HepG2 (cell line): ENCODE measurements at regions not wholly inside any gene's neighbourhood (a gene's known extent, or its start where the extent isn't known, plus 50 kb on each side); places are given as distances from the start of the nearest gene placed in this dataset.

Experiments
- ATF1 ChIP-seq: IDR thresholded peaks from 2 replicates; pipeline ENCODE4 v1.6.1; 2016; ENCODE audit warnings: mild to moderate bottlenecking, control low read depth
- DRAP1 ChIP-seq: IDR thresholded peaks from 2 replicates; pipeline ENCODE4 v1.6.1; 2016; ENCODE audit warnings: missing genetic modification reagents, missing compliant biosample characterization
- HHEX ChIP-seq: IDR thresholded peaks from 2 replicates; pipeline ENCODE4 v1.6.1; 2016; ENCODE audit warnings: control low read depth
- HIVEP1 ChIP-seq: sonication (generic); formaldehyde crosslinking; IDR thresholded peaks from 2 replicates; pipeline ENCODE4 v1.4.0; 2020; ENCODE audit warnings: mild to moderate bottlenecking, missing genetic modification reagents
- KAT8 ChIP-seq: IDR thresholded peaks from 2 replicates; pipeline ENCODE4 v1.6.1; 2016; ENCODE audit warnings: missing genetic modification reagents, missing compliant biosample characterization
- MAFF ChIP-seq: IDR thresholded peaks from 2 replicates; pipeline ENCODE4 v1.6.1; 2011; ENCODE audit warnings: low read depth, low read length, improper control_type of control experiment
- NFIC ChIP-seq: IDR thresholded peaks from 2 replicates; pipeline ENCODE4 v1.6.1; 2012; ENCODE audit warnings: mild to moderate bottlenecking, low read length, inconsistent platforms
- RXRA ChIP-seq: sonication (generic); formaldehyde crosslinking; IDR thresholded peaks from 2 replicates; pipeline ENCODE4 v1.5.1; 2020; ENCODE audit warnings: missing genetic modification reagents
- SMAD1 ChIP-seq: sonication (generic); formaldehyde crosslinking; IDR thresholded peaks from 2 replicates; pipeline ENCODE4 v1.4.0; 2020; ENCODE audit warnings: missing genetic modification reagents, low read depth, mild to moderate bottlenecking, borderline replicate concordance
- SP2 ChIP-seq: sonication (generic); formaldehyde crosslinking; IDR thresholded peaks from 2 replicates; pipeline ENCODE4 v1.5.1; 2020; ENCODE audit warnings: mild to moderate bottlenecking, missing genetic modification reagents
- TEAD3 ChIP-seq: optimal IDR thresholded peaks from 2 replicates; pipeline ENCODE3; 2016; ENCODE audit warnings: borderline replicate concordance
- ZBTB21 ChIP-seq: sonication (generic); formaldehyde crosslinking; IDR thresholded peaks from 2 replicates; pipeline ENCODE4 v1.4.0; 2020; ENCODE audit warnings: missing genetic modification reagents
- ZNF441 ChIP-seq: sonication (generic); formaldehyde crosslinking; IDR thresholded peaks from 2 replicates; pipeline ENCODE4 v1.7.0; 2021; ENCODE audit warnings: missing genetic modification reagents, borderline replicate concordance
- ZNF552 ChIP-seq: sonication (generic); formaldehyde crosslinking; IDR thresholded peaks from 2 replicates; pipeline ENCODE4 v1.9.0; 2022; ENCODE audit warnings: missing genetic modification reagents, mild to moderate bottlenecking, borderline replicate concordance
- ZNF646 ChIP-seq: sonication (generic); formaldehyde crosslinking; IDR thresholded peaks from 2 replicates; pipeline ENCODE4 v1.9.0; 2021; ENCODE audit warnings: mild to moderate bottlenecking, missing genetic modification reagents
- ZSCAN31 ChIP-seq: sonication (generic); formaldehyde crosslinking; IDR thresholded peaks from 2 replicates; pipeline ENCODE4 v1.5.0; 2020; ENCODE audit warnings: low read depth, mild to moderate bottlenecking, missing genetic modification reagents
- ZSCAN9 ChIP-seq: IDR thresholded peaks from 2 replicates; pipeline ENCODE4 v1.6.1; 2016; ENCODE audit warnings: borderline replicate concordance

- peak; percentile 73; the same call in 1 of the 2 replicates for TF ChIP-seq ZNF441
- peak; percentile 62 for TF ChIP-seq NFIC
- peak; percentile 61; the same call in 1 of the 2 replicates for TF ChIP-seq ATF1 (CRISPR knock-in tag)
- peak; percentile 75 for TF ChIP-seq KAT8
- TF ChIP-seq DRAP1 (CRISPR knock-in tag) = 0 out of 2 replicates have a peak, but pooled peaks have one; percentile 14
- TF ChIP-seq ZSCAN9 (CRISPR knock-in tag) = 0 out of 2 replicates have a peak, but pooled peaks have one; percentile 46
- peak; percentile 89; the same call in 1 of the 2 replicates for TF ChIP-seq RXRA (CRISPR knock-in tag)
- TF ChIP-seq MAFF = no peak
- TF ChIP-seq HIVEP1 (CRISPR knock-in tag) = no peak
- TF ChIP-seq TEAD3 (CRISPR knock-in tag) = peak; percentile 88
- peak; percentile 77; the same call in 1 of the 2 replicates for TF ChIP-seq ZBTB21 (CRISPR knock-in tag)
- no peak for TF ChIP-seq SMAD1 (CRISPR knock-in tag)
- 0 out of 2 replicates have a peak, but pooled peaks have one; percentile 24 for TF ChIP-seq ZSCAN31 (CRISPR knock-in tag)
- no peak for TF ChIP-seq SP2 (CRISPR knock-in tag)
- no peak for TF ChIP-seq ZNF552 (CRISPR knock-in tag)
- peak; percentile 96 for TF ChIP-seq HHEX (CRISPR knock-in tag)
- TF ChIP-seq ZNF646 (CRISPR knock-in tag) = peak; percentile 88
These were observed 190.0 kb downstream of the DHX35 start (continued) for GRCh38 chr20:39152126-39152525.
